Endodermal cell (in vitro differentiated cells): ENCODE measurements at regions not wholly inside any gene's neighbourhood (a gene's known extent, or its start where the extent isn't known, plus 50 kb on each side); places are given as distances from the start of the nearest gene placed in this dataset.

Experiments
- DNase-seq: peaks from one replicate; pipeline ENCODE4 v3.0.0-alpha.2; 2017
- H3K27ac ChIP-seq: 2 replicates; pipeline ENCODE4 v1.5.1; 2013; ENCODE audit warnings: mild to moderate bottlenecking, low read depth, low read length, moderate library complexity
- H3K27me3 ChIP-seq: 2 replicates; pipeline ENCODE4 v1.6.1; 2013; ENCODE audit warnings: mild to moderate bottlenecking, low read length, moderate library complexity; ENCODE audit not compliant: insufficient read depth, control insufficient read depth, poor library complexity, severe bottlenecking
- H3K36me3 ChIP-seq: 2 replicates; pipeline ENCODE4 v1.7.0; 2013; ENCODE audit warnings: mild to moderate bottlenecking, low read length, moderate library complexity; ENCODE audit not compliant: control insufficient read depth, insufficient read depth
- H3K4me1 ChIP-seq: one replicate; pipeline ENCODE4 v1.7.0; 2013; ENCODE audit warnings: low read length; ENCODE audit not compliant: control insufficient read depth, insufficient read depth
- H3K4me3 ChIP-seq: 2 replicates; pipeline ENCODE4 v1.5.1; 2013; ENCODE audit warnings: mild to moderate bottlenecking, low read length, moderate library complexity
- H3K9ac ChIP-seq: 2 replicates; pipeline ENCODE4 v1.6.1; 2013; ENCODE audit warnings: mild to moderate bottlenecking, low read length, moderate library complexity; ENCODE audit not compliant: poor library complexity, severe bottlenecking; ENCODE audit errors: extremely low read depth
- H3K9me3 ChIP-seq: 2 replicates; pipeline ENCODE4 v1.6.1; 2013; ENCODE audit warnings: mild to moderate bottlenecking, low read length, moderate library complexity; ENCODE audit not compliant: control insufficient read depth
- H3K27ac Mint-ChIP-seq: 2 replicates; pipeline ENCODE4 v1.8.0; 2020; ENCODE audit warnings: mixed read lengths
- H3K27me3 Mint-ChIP-seq: 2 replicates; pipeline ENCODE4 v1.8.0; 2021; ENCODE audit warnings: mild to moderate bottlenecking, mixed read lengths; ENCODE audit not compliant: insufficient read depth
- H3K36me3 Mint-ChIP-seq: 2 replicates; pipeline ENCODE4 v1.8.0; 2020; ENCODE audit warnings: low read depth, mixed read lengths
- H3K4me1 Mint-ChIP-seq: 2 replicates; pipeline ENCODE4 v1.8.0; 2020; ENCODE audit warnings: mixed read lengths
- H3K4me3 Mint-ChIP-seq: 2 replicates; pipeline ENCODE4 v1.8.0; 2020; ENCODE audit warnings: mild to moderate bottlenecking, moderate library complexity, mixed read lengths
- H3K9me3 Mint-ChIP-seq: 2 replicates; pipeline ENCODE4 v1.8.0; 2020; ENCODE audit warnings: mild to moderate bottlenecking, mixed read lengths
- CTCF ChIP-seq: fragments of 200-600 bp; sonication (generic); conservative IDR thresholded peaks from 2 replicates; pipeline ENCODE4 v1.5.0; 2021; ENCODE audit warnings: antibody characterized with exemption, mild to moderate bottlenecking
- WGBS, 2 experiments: methylation state at CpG; one replicate each; pipeline versions ENCODE4 v1.1.5 to v1.1.7; 2013; ENCODE audit warnings: missing lambda C conversion rate in 2 of 2, mixed read lengths in 1 of 2; ENCODE audit not compliant: insufficient coverage in 1 of 2, insufficient read length in 1 of 2; 5-methylcytosine and 5-hydroxymethylcytosine counted together

- H3K9me3 Mint-ChIP-seq = peaks cover 12% of the 10 kb centered on the region
- no peak overlapping the region for H3K4me3 Mint-ChIP-seq
- H3K4me3 ChIP-seq = no peak overlapping the region
- H3K9me3 ChIP-seq = peaks cover 6% of the 10 kb centered on the region
- H3K36me3 Mint-ChIP-seq = no peaks in the 10 kb centered on the region
- H3K36me3 ChIP-seq = no peaks in the 10 kb centered on the region
- peaks cover 1% of the 10 kb centered on the region for H3K27me3 Mint-ChIP-seq
- WGBS, 2 experiments = 30 to 55% methylated on average over 1 to 3 of the region's 3 CpGs
- TF ChIP-seq CTCF = no peak
- no peak overlapping the region for H3K9ac ChIP-seq
- H3K4me1 Mint-ChIP-seq = peaks cover 13% of the 10 kb centered on the region
- no peak overlapping the region for H3K27ac Mint-ChIP-seq
- no peaks in the 10 kb centered on the region for H3K27me3 ChIP-seq
- H3K4me1 ChIP-seq = peaks cover 6% of the 10 kb centered on the region
- no peak for DNase-seq
- peak overlapping the region; percentile 63 for H3K27ac ChIP-seq
These were observed 289.7 kb upstream of the LDB2 start for GRCh38 chr4:17188125-17188524.

DNA sequence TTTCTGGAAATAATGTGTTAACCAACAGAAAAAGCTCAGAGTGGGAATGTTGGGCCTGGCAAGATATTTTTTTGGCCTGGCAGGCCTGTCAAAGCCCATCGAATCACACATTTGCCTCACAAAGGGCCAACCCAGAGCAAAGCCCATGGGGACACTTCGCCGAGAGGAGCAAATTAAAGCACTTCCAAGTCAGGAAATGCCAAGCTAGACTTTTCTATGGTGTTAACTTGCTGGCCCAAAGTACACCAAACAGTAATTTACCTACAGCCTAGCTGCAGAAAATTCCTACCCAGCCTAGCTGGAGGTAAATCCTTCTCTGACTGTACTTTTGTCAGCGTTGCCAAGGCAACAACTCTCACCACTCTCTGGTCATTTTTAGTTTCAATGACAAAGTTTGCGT, 288.6 kb upstream of the LDB2 start:
- H3K36me3 Mint-ChIP-seq = no peaks in the 10 kb centered on the region
- Histone ChIP-seq H3K27ac (peak overlapping the region; percentile 63), H3K9ac (no peak overlapping the region), H3K4me3 (no peak overlapping the region), H3K4me1 (peaks cover 6% of the 10 kb centered on the region), H3K36me3 (no peaks in the 10 kb centered on the region), H3K27me3 (no peaks in the 10 kb centered on the region), H3K9me3 (peaks cover 6% of the 10 kb centered on the region)
- 67 to 70% methylated on average over 5 of the region's 5 CpGs for WGBS, 2 experiments
- H3K27me3 Mint-ChIP-seq = no peaks in the 10 kb centered on the region
- peaks cover 11% of the 10 kb centered on the region for H3K9me3 Mint-ChIP-seq
- TF ChIP-seq CTCF = no peak
- H3K4me1 Mint-ChIP-seq = peaks cover 13% of the 10 kb centered on the region
- H3K4me3 Mint-ChIP-seq = no peak overlapping the region
- DNase-seq = no peak
- H3K27ac Mint-ChIP-seq = no peak overlapping the region

- no peak overlapping the region for H3K4me3 ChIP-seq
- H3K4me1 ChIP-seq = no peaks in the 10 kb centered on the region
- H3K27ac ChIP-seq = no peak overlapping the region
- 91 to 100% methylated on average over 3 to 4 of the region's 4 CpGs for WGBS, 2 experiments
- no peaks in the 10 kb centered on the region for H3K27me3 Mint-ChIP-seq
- TF ChIP-seq CTCF = no peak
- no peaks in the 10 kb centered on the region for H3K36me3 Mint-ChIP-seq
- DNase-seq = no peak
- H3K9me3 ChIP-seq = no peaks in the 10 kb centered on the region
- H3K27me3 ChIP-seq = no peaks in the 10 kb centered on the region
- H3K4me3 Mint-ChIP-seq = no peak overlapping the region
- H3K27ac Mint-ChIP-seq = no peak overlapping the region
- H3K36me3 ChIP-seq = no peaks in the 10 kb centered on the region
- peaks cover 7% of the 10 kb centered on the region for H3K4me1 Mint-ChIP-seq
- no peak overlapping the region for H3K9ac ChIP-seq
- no peaks in the 10 kb centered on the region for H3K9me3 Mint-ChIP-seq
These were observed 284.4 kb upstream of the LDB2 start for GRCh38 chr4:17182888-17183287.
